Endothelial cell of umbilical vein (primary cell): ENCODE measurements at regions not wholly inside any gene's neighbourhood (a gene's known extent, or its start where the extent isn't known, plus 50 kb on each side); places are given as distances from the start of the nearest gene placed in this dataset.

Source experiments
- EZH2 ChIP-seq: IDR thresholded peaks from 2 replicates; pipeline ENCODE4 v1.6.1; 2012; ENCODE audit warnings: borderline replicate concordance, low read depth, mild to moderate bottlenecking, moderate library complexity, low read length, inconsistent platforms; ENCODE audit not compliant: severe bottlenecking
- FOS ChIP-seq: IDR thresholded peaks from 2 replicates; pipeline ENCODE4 v1.6.1; 2011; ENCODE audit warnings: mild to moderate bottlenecking, low read length, moderate library complexity, borderline replicate concordance; ENCODE audit not compliant: insufficient read depth
- GATA2 ChIP-seq: IDR thresholded peaks from 2 replicates; pipeline ENCODE4 v1.7.0; 2011; ENCODE audit warnings: low read depth, mild to moderate bottlenecking, moderate library complexity, mixed read lengths, low read length; ENCODE audit not compliant: insufficient read length, insufficient read depth
- JUN ChIP-seq: IDR thresholded peaks from 2 replicates; pipeline ENCODE4 v1.6.1; 2011; ENCODE audit warnings: borderline replicate concordance, low read depth; ENCODE audit not compliant: insufficient read length, insufficient read depth
- MYC ChIP-seq: IDR thresholded peaks from one replicate; pipeline ENCODE4 v1.6.1; 2011; ENCODE audit warnings: mild to moderate bottlenecking, low read depth, low read length
- POLR2A ChIP-seq: IDR thresholded peaks from 2 replicates; pipeline ENCODE4 v1.6.1; 2012; ENCODE audit warnings: low read depth, mild to moderate bottlenecking, control low read depth, low read length
- POLR2AphosphoS5 ChIP-seq: IDR thresholded peaks from 2 replicates; pipeline ENCODE4 v1.6.1; 2012; ENCODE audit warnings: low read depth, mild to moderate bottlenecking, control low read depth, low read length, moderate library complexity; ENCODE audit not compliant: insufficient read depth
- TF ChIP-seq, protein P1 (sequence below), 2 donors: IDR thresholded peaks; 1 replicate in 1 of 2; 2 replicates in 1 of 2; pipeline ENCODE4 v1.5.1; 2011; ENCODE audit warnings: low read length in 2 of 2, mild to moderate bottlenecking in 2 of 2, moderate library complexity in 2 of 2, control low read depth in 1 of 2, inconsistent platforms in 1 of 2, low read depth in 1 of 2; ENCODE audit not compliant: insufficient read depth in 1 of 2; ENCODE audit errors: extremely low read depth in 1 of 2

DNA sequence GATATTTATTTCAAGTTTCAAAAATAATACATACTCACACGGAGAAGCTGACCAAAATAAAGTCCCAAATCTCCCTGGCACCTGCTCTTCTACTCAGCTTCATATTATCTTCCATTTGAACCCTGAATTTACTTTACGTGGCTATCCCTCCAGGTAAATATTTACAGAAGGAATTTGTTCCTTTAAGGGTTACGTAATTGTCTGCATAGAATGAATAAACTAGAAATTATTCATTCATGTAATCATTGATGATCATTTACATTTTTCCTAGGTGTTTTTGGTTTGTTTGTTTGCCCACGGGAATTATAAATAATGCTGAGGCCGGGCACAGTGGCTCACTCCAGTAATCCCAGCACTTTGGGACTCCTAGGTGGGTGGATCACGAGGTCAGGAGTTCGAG, 251.2 kb downstream of the PLK2 start:
- TF ChIP-seq, protein P1, sequence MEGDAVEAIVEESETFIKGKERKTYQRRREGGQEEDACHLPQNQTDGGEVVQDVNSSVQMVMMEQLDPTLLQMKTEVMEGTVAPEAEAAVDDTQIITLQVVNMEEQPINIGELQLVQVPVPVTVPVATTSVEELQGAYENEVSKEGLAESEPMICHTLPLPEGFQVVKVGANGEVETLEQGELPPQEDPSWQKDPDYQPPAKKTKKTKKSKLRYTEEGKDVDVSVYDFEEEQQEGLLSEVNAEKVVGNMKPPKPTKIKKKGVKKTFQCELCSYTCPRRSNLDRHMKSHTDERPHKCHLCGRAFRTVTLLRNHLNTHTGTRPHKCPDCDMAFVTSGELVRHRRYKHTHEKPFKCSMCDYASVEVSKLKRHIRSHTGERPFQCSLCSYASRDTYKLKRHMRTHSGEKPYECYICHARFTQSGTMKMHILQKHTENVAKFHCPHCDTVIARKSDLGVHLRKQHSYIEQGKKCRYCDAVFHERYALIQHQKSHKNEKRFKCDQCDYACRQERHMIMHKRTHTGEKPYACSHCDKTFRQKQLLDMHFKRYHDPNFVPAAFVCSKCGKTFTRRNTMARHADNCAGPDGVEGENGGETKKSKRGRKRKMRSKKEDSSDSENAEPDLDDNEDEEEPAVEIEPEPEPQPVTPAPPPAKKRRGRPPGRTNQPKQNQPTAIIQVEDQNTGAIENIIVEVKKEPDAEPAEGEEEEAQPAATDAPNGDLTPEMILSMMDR (IDR thresholded peaks at IDR 0.05; ENCODE audit: extremely low read depth in 1 of 2, insufficient read depth in 1 of 2, low read depth in 1 of 2, low read length in 2 of 2): no peak
- TF ChIP-seq MYC (no peak), EZH2 (no peak), POLR2A (no peak), FOS (no peak), POLR2AphosphoS5 (no peak), JUN (no peak), GATA2 (no peak)
